GM12878 (cell line): ENCODE measurements at regions not wholly inside any gene's neighbourhood (a gene's known extent, or its start where the extent isn't known, plus 50 kb on each side); places are given as distances from the start of the nearest gene placed in this dataset.

Experiments
- ATAC-seq: fragments of 200-7000 bp; cut with Tn5 transposase; 3 replicates; pipeline ENCODE4 v1.9.1; 2020; ENCODE audit warnings: mild to moderate bottlenecking, moderate library complexity
- BruUV-seq: library from RNA; stranded (reverse); fragments of 400-500 nt; replicated peaks from 2 replicates; lab custom pipeline; 2021; lab: Mats Ljungman, UMichigan
- CTCF ChIA-PET: fragments of 300-600 bp; sonication (Branson Sonifier 250); formaldehyde crosslinking; extraction: SDS; loops from one replicate; lab custom pipeline; 2021; ENCODE audit warnings: inconsistent platforms; lab: Yijun Ruan, JAX
- POLR2A ChIA-PET: fragments of 350-600 bp; formaldehyde crosslinking; extraction: SDS; loops from one replicate; lab custom pipeline; 2021; ENCODE audit warnings: inconsistent platforms; lab: Charles Lee
- RAD21 ChIA-PET: fragments of 300-600 bp; sonication (Branson Sonifier 250); formaldehyde crosslinking; loops from one replicate; lab custom pipeline; 2023; ENCODE audit warnings: antibody characterized with exemption; ENCODE audit not compliant: unreplicated experiment; lab: Charles Lee
- SMC1A ChIA-PET: fragments of 300-600 bp; sonication (Branson Sonifier 250); formaldehyde crosslinking; loops from one replicate; lab custom pipeline; 2023; ENCODE audit not compliant: unreplicated experiment, uncharacterized antibody; lab: Charles Lee
- DNase-seq: peaks from one replicate; pipeline ENCODE4 v3.0.0-alpha.2; 2011; ENCODE audit warnings: low read depth, low spot score
- FAIRE-seq: peaks from 3 replicates; lab custom pipeline; 2011; peaks lifted over from hg19 to GRCh38; lab: Jason Lieb, UNC
- H2AFZ ChIP-seq: 2 replicates; pipeline ENCODE4 v1.6.0; 2011; ENCODE audit warnings: low read depth, low read length, control low read depth; ENCODE audit not compliant: control insufficient read depth
- H3K27ac ChIP-seq: 2 replicates; pipeline ENCODE4 v1.5.1; 2011; ENCODE audit warnings: control low read depth; ENCODE audit not compliant: control insufficient read depth, insufficient read depth
- H3K27me3 ChIP-seq, 2 experiments: replicated peaks in 1 of 2; 2 replicates each; pipeline versions ENCODE4 v1.6.0 to v1.6.1; 2011; ENCODE audit warnings: low read length in 1 of 2; ENCODE audit not compliant: control insufficient read depth in 2 of 2, insufficient read depth in 2 of 2
- H3K36me3 ChIP-seq, 2 experiments: 2 replicates each; pipeline ENCODE4 v1.5.1; 2011; ENCODE audit warnings: low read length in 1 of 2; ENCODE audit not compliant: control insufficient read depth in 2 of 2, insufficient read depth in 2 of 2
- H3K4me1 ChIP-seq: 2 replicates; pipeline ENCODE4 v1.6.1; 2011; ENCODE audit warnings: mild to moderate bottlenecking, low read length, moderate library complexity, mixed read lengths; ENCODE audit not compliant: control insufficient read depth, insufficient read depth
- H3K4me2 ChIP-seq: 2 replicates; pipeline ENCODE4 v1.6.0; 2011; ENCODE audit warnings: control low read depth; ENCODE audit not compliant: control insufficient read depth, insufficient read depth
- H3K4me3 ChIP-seq: fragments of 200-600 bp; sonication (generic); 2 replicates; pipeline ENCODE4 v1.5.1; 2016
- H3K79me2 ChIP-seq: 2 replicates; pipeline ENCODE4 v1.6.0; 2011; ENCODE audit warnings: low read length; ENCODE audit not compliant: control insufficient read depth, insufficient read depth
- H3K9ac ChIP-seq: 2 replicates; pipeline ENCODE4 v1.8.0; 2011; ENCODE audit warnings: low read length, control low read depth, mixed read lengths; ENCODE audit not compliant: control insufficient read depth, insufficient read depth
- H3K9me3 ChIP-seq: replicated peaks from 3 replicates; pipeline ENCODE4 v1.5.1; 2011; ENCODE audit warnings: mild to moderate bottlenecking, low read length; ENCODE audit not compliant: control insufficient read depth, insufficient read depth
- H4K20me1 ChIP-seq: 2 replicates; pipeline ENCODE4 v1.6.0; 2011; ENCODE audit not compliant: control insufficient read depth, insufficient read depth
- BHLHE40 ChIP-seq, 2 experiments: fragments of 450-650 bp in 1 of 2; IDR thresholded peaks; 2 replicates each; pipeline ENCODE4 v1.6.1; 2011 to 2017; ENCODE audit warnings: low read depth in 2 of 2, borderline replicate concordance in 1 of 2, improper control_type of control experiment in 1 of 2, low read length in 1 of 2, mild to moderate bottlenecking in 1 of 2
- CEBPB ChIP-seq, 2 experiments: fragments of 150-350 bp in 1 of 2; IDR thresholded peaks; 2 replicates each; pipeline ENCODE4 v1.6.1; 2012 to 2014; ENCODE audit warnings: low read depth in 2 of 2, low read length in 2 of 2, borderline replicate concordance in 1 of 2, inconsistent platforms in 1 of 2
- FOXM1 ChIP-seq: IDR thresholded peaks from 2 replicates; pipeline ENCODE4 v1.6.1; 2012; ENCODE audit warnings: low read depth, mild to moderate bottlenecking, inconsistent platforms, low read length, moderate library complexity
- HDAC2 ChIP-seq: fragments of 200-600 bp; sonication (generic); IDR thresholded peaks from 2 replicates; pipeline ENCODE4 v1.6.1; 2017
- JUND ChIP-seq: IDR thresholded peaks from 2 replicates; pipeline ENCODE4 v1.6.1; 2012; ENCODE audit warnings: low read depth, mild to moderate bottlenecking, low read length, improper control_type of control experiment, moderate library complexity
- NR2C1 ChIP-seq: fragments of 450-650 bp; IDR thresholded peaks from 2 replicates; pipeline ENCODE4 v1.6.1; 2017; ENCODE audit warnings: antibody characterized with exemption, mild to moderate bottlenecking, moderate library complexity
- SUPT20H ChIP-seq: IDR thresholded peaks from 2 replicates; pipeline ENCODE4 v1.6.1; 2011; ENCODE audit warnings: low read depth, mild to moderate bottlenecking, low read length, moderate library complexity, borderline replicate concordance; ENCODE audit not compliant: control insufficient read depth
- TCF3 ChIP-seq: IDR thresholded peaks from 2 replicates; pipeline ENCODE4 v1.6.1; 2012; ENCODE audit warnings: low read depth, mild to moderate bottlenecking, low read length, borderline replicate concordance; ENCODE audit not compliant: insufficient read depth
- ZZZ3 ChIP-seq: IDR thresholded peaks from 2 replicates; pipeline ENCODE4 v1.6.1; 2011; ENCODE audit warnings: low read depth; ENCODE audit not compliant: control insufficient read depth, insufficient read length
- WGBS: methylation state at CpG from one replicate; pipeline ENCODE4 v1.1.6; 2016; ENCODE audit warnings: low lambda C conversion rate; ENCODE audit not compliant: insufficient replicate concordance, insufficient coverage; ENCODE audit errors: missing lambda C conversion rate; 5-methylcytosine and 5-hydroxymethylcytosine counted together
- in situ Hi-C: fragments of 300-500 bp; cut with MboI; formaldehyde crosslinking; loops from 9 replicates; pipeline ENCODE4 v1.14.3; 2018; ENCODE audit warnings: mixed read lengths
- intact Hi-C: fragments of 100-400 bp; cut with micrococcal nuclease; formaldehyde crosslinking; loops from one replicate; pipeline ENCODE4 v1.14.2; 2022; ENCODE audit not compliant: unreplicated experiment
- TF ChIP-seq, protein P1 (sequence below): fragments of 450-650 bp; IDR thresholded peaks from 2 replicates; pipeline ENCODE4 v1.6.1; 2016; ENCODE audit warnings: mild to moderate bottlenecking
- TF ChIP-seq, protein P2 (sequence below): IDR thresholded peaks from 2 replicates; pipeline ENCODE4 v1.6.1; 2012; ENCODE audit warnings: mild to moderate bottlenecking, low read depth, low read length
- TF ChIP-seq, protein P3 (sequence below): fragments of 450-650 bp; IDR thresholded peaks from 2 replicates; pipeline ENCODE4 v1.6.1; 2017; ENCODE audit warnings: mild to moderate bottlenecking, moderate library complexity

DNA sequence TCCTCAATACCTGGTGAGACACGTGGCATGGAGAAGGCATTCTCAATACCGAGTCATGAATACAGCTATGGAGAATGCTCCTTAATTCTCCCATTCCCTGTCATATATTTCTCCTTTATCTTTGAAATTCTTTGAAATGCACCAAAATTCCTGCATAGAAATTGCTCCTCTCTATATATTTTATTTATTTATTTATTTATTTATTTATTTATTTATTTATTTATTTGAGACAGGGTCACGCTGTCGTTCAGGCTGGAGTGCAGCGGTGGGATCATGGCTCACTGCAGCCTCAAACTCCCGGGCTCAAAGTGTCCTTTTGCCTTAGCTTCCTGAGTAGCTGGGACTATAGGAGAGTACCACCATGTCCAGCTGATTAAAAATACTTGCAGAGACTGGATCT is 190.3 kb upstream of the MAF start (continued):
- no peak for TF ChIP-seq CEBPB (IDR thresholded peaks at IDR 0.05; ENCODE audit: borderline replicate concordance in 1 of 2, low read depth in 2 of 2, low read length in 2 of 2)
- no peak for TF ChIP-seq HDAC2
- TF ChIP-seq, protein P1, sequence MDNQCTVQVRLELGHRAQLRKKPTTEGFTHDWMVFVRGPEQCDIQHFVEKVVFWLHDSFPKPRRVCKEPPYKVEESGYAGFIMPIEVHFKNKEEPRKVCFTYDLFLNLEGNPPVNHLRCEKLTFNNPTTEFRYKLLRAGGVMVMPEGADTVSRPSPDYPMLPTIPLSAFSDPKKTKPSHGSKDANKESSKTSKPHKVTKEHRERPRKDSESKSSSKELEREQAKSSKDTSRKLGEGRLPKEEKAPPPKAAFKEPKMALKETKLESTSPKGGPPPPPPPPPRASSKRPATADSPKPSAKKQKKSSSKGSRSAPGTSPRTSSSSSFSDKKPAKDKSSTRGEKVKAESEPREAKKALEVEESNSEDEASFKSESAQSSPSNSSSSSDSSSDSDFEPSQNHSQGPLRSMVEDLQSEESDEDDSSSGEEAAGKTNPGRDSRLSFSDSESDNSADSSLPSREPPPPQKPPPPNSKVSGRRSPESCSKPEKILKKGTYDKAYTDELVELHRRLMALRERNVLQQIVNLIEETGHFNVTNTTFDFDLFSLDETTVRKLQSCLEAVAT, result no peak

DNA sequence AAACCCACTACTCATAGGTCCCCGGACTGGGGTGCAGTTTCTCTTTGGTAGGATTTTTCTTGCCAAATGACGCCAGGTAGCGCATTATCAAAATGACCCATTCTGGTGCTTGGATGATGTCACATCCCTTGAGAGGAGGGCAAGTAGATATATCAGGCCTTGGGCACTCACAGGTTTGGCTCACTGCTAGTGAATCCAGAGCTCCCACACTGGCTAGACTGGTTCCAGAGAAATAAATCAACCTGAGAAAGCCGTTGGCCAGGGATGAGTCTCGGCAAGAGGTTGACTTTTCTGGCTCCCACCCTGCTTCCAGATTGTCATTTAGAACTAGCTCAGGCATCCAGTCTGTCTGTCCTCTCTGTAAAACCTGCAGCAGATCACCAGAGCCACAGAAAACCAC is 188.4 kb upstream of the MAF start:
- ChIA-PET RAD21 (no interaction called here), CTCF (no interaction called here), POLR2A (no interaction called here), SMC1A (no interaction called here)
- H3K36me3 ChIP-seq, result no peaks in the 10 kb centered on the region
- H3K4me1 ChIP-seq, result no peaks in the 10 kb centered on the region
- in situ Hi-C loops (no loop called here), intact Hi-C loops (no loop called here)
- BruUV-seq, result no TSS peak
- H3K27me3 ChIP-seq, result no peaks in the 10 kb centered on the region
- no peak for FAIRE-seq
- no peak for ATAC-seq
- no peak overlapping the region for H3K9ac ChIP-seq
- H3K4me3 ChIP-seq, result no peak overlapping the region
- H3K79me2 ChIP-seq, result no peaks in the 10 kb centered on the region
- no peak overlapping the region for H3K4me2 ChIP-seq
- DNase-seq, result no peak
- H3K27ac ChIP-seq, result no peak overlapping the region
- H4K20me1 ChIP-seq, result no peaks in the 10 kb centered on the region
- H3K9me3 ChIP-seq, result no peaks in the 10 kb centered on the region
- H2AFZ ChIP-seq, result no peak overlapping the region
- 24% methylated on average over 5 of the region's 5 CpGs for WGBS
- TF ChIP-seq NR2C1 (no peak), TCF3 (no peak), BHLHE40 (IDR thresholded peaks at IDR 0.05; ENCODE audit: borderline replicate concordance in 1 of 2, low read depth in 2 of 2, low read length in 1 of 2) (no peak), FOXM1 (no peak), JUND (no peak), ZZZ3 (no peak), SUPT20H (no peak)
- TF ChIP-seq, protein P2, sequence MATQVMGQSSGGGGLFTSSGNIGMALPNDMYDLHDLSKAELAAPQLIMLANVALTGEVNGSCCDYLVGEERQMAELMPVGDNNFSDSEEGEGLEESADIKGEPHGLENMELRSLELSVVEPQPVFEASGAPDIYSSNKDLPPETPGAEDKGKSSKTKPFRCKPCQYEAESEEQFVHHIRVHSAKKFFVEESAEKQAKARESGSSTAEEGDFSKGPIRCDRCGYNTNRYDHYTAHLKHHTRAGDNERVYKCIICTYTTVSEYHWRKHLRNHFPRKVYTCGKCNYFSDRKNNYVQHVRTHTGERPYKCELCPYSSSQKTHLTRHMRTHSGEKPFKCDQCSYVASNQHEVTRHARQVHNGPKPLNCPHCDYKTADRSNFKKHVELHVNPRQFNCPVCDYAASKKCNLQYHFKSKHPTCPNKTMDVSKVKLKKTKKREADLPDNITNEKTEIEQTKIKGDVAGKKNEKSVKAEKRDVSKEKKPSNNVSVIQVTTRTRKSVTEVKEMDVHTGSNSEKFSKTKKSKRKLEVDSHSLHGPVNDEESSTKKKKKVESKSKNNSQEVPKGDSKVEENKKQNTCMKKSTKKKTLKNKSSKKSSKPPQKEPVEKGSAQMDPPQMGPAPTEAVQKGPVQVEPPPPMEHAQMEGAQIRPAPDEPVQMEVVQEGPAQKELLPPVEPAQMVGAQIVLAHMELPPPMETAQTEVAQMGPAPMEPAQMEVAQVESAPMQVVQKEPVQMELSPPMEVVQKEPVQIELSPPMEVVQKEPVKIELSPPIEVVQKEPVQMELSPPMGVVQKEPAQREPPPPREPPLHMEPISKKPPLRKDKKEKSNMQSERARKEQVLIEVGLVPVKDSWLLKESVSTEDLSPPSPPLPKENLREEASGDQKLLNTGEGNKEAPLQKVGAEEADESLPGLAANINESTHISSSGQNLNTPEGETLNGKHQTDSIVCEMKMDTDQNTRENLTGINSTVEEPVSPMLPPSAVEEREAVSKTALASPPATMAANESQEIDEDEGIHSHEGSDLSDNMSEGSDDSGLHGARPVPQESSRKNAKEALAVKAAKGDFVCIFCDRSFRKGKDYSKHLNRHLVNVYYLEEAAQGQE, result no peak
- TF ChIP-seq, protein P3, sequence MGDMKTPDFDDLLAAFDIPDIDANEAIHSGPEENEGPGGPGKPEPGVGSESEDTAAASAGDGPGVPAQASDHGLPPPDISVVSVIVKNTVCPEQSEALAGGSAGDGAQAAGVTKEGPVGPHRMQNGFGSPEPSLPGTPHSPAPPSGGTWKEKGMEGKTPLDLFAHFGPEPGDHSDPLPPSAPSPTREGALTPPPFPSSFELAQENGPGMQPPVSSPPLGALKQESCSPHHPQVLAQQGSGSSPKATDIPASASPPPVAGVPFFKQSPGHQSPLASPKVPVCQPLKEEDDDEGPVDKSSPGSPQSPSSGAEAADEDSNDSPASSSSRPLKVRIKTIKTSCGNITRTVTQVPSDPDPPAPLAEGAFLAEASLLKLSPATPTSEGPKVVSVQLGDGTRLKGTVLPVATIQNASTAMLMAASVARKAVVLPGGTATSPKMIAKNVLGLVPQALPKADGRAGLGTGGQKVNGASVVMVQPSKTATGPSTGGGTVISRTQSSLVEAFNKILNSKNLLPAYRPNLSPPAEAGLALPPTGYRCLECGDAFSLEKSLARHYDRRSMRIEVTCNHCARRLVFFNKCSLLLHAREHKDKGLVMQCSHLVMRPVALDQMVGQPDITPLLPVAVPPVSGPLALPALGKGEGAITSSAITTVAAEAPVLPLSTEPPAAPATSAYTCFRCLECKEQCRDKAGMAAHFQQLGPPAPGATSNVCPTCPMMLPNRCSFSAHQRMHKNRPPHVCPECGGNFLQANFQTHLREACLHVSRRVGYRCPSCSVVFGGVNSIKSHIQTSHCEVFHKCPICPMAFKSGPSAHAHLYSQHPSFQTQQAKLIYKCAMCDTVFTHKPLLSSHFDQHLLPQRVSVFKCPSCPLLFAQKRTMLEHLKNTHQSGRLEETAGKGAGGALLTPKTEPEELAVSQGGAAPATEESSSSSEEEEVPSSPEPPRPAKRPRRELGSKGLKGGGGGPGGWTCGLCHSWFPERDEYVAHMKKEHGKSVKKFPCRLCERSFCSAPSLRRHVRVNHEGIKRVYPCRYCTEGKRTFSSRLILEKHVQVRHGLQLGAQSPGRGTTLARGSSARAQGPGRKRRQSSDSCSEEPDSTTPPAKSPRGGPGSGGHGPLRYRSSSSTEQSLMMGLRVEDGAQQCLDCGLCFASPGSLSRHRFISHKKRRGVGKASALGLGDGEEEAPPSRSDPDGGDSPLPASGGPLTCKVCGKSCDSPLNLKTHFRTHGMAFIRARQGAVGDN, result no peak
